ENCODE measurements at regions not wholly inside any gene's neighbourhood (a gene's known extent, or its start where the extent isn't known, plus 50 kb on each side); places are given as distances from the start of the nearest gene placed in this dataset.
"Not testable (repeated sequence)": the region's sequence is repeated elsewhere in the genome, so short reads cannot be mapped to it uniquely, and the experiment has no call there.

DNA sequence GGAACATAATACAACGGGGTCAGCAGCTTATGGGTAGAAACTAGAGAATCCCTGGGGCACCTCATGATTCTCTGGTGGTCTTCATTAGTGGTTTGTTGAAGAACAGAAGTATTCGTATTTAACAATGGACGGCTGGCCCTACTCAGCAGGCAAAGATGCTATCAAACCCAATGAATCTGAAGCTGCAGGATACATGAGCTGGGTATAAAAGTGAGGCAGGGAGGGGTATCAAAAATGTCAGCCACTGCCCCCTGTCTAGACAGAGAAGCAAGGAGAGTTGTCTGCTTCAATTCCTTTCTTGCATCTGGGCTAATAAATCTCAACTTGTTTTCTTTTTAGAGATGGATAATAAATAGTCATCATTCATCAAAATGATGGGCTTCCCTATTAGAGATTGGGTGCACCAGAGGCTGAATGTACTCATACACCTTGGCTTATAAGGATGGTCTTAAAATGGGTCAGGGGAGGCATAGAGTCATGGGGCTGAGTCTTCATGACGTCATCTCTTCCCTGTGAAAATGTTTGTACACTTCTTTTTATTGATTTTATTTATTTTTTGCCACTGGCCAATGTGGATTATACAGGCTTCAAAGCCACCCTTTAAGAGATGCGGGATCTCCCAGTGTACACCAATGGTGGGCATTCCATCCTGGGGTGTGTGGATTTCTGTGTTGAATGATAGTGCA is 259.5 kb downstream of the SHOX start:
- no peak for DNase-seq

DNA sequence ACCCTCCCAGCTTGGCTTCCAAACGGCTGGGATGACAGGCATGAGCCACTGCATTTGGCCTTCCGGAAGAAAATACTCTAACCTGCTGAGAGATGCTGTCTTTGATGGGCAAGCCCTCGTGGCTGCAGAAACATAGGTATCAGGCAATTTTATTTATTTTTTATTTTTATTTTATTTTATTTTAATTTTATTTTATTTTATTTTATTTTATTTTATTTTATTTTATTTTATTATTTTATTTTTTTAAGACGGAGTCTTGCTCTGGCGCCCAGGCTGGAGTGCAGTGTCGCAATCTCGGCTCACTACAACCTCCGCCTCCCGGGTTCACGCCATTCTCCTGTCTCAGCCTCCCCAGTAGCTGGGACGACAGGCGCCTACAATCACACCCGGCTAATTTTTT is 257.1 kb downstream of the SHOX start:
- DNase-seq, result not testable (repeated sequence)

DNA sequence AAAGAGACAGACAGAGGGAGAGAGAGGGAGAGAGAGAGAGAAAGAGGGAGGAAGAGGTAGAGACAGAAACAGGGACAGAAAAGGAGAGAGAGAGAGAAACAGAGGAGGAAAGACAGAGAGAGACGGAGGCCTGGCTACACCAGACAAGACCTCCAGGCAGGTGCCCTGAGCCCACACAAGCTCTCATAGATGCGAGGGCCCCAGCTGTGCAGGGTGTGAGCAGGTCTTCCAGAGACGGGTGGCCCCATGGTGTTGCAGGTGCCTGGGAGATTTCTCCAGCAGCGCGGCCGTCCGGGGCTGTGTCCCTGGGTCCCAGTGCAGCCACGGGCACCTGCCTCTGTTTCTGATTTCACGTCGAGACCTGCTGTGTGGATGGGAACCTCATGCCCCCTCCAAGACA is 253.0 kb downstream of the SHOX start:
- no peak for DNase-seq

DNA sequence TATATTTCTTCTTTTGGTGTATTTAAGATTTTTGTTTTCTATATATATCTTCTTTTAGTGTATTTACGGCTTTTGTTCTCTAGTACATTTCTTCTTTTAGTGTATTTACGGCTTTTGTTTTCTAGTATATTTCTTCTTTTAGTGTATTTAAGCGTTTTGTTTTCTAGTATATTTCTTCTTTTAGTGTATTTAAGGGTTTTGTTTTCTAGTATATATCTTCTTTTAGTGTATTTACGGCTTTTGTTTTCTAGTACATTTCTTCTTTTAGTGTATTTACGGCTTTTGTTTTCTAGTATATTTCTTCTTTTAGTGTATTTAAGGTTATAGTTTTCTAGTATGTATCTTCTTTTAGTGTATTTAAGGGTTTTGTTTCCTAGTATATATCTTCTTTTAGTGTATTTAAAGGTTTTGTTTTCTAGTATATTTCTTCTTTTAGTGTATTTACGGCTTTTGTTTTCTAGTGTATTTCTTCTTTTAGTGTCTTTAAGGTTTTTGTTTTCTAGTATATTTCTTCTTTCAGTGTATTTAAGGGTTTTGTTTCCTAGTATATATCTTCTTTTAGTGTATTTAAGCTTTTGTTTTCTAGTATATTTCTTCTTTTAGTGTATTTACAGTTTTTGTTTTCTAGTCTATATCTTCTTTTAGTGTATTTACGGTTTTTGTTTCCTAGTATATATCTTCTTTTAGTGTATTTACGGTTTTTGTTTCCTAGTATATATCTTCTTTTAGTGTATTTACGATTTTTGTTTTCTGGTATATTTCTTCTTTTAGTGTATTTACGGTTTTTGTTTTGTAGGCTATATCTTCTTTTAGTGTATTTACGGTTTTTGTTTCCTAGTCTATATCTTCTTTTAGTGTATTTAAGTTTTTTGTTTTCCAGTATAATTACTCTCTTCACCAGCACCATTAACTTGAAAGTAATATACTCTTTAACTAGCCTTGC is 249.4 kb downstream of the SHOX start:
- DNase-seq, result not testable (repeated sequence)

DNA sequence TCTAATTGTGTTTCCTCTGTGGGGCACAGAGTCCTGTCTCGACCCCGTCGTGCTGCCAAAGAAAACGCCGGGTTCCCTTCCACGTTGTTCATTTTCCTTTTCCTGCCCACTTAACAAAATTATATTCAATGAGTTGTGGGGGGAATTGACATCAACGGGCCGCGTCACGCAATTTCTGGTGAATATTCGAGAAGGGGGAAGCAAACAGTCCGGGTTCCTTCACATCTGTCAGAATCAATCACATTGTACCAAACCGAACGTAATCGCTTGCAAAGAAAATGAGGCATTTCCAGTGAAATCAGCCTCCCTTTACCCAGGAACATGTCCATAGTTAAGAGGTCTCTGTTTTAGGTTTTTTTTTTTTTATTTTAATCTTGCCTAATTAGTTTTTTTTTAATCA is 243.5 kb downstream of the SHOX start:
- no peak for DNase-seq

DNA sequence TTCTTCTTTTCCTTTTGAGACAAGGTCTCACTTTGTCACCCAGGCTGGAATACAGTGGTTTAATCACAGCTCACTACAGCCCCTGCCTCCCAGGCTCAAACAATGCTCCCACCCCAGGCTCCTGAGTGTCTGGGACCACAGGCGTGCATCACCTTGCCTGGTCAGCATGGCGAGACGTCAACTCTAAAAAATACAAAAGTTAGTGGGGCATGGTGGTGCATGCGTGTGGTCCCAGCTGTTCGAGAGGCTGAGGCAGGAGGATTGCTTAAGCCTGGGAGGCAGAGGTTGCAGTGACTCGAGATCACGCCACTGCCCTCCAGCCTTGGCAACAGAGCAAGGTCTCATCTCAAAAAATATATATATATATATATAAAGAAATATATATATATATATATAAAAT is 242.4 kb downstream of the SHOX start:
- no peak for DNase-seq

DNA sequence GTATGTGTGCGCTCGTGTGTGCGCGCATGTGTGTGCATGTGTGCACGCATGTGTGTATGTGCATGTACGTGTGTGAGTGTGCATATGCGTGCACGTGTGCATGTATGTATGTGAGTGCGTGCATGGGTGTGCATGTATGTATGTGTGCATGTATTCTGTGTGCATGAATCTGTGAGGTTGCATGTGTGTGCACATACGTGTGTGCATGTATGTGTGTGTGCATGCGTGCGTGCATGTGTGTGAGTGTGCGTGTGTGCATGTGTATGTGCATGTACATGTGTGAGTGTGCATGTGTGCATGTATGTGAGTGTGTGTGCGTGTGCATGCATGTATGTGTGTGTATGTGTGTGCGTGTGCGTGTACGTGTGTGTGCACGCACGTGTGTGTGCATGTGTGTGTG is 241.5 kb downstream of the SHOX start:
- no peak for DNase-seq

DNA sequence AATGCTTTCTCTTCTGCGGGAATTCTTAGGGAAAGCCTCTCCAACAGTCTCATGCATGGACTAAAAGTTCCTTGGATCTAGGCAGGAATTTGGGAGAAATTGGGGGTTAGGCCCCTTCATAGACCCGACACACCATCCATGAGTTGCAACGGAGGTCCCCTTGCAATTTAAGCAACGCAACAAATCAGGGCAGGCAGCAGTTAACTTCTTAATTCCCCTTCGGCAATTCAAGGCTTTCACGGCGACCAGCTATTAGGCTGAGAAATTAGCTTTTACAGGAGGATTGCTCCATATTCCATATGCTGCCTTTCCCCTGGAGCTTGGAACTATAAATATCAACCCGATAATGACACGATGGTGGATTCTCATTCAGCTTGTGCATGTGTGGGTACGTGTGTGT is 241.0 kb downstream of the SHOX start:
- DNase-seq, result no peak

DNA sequence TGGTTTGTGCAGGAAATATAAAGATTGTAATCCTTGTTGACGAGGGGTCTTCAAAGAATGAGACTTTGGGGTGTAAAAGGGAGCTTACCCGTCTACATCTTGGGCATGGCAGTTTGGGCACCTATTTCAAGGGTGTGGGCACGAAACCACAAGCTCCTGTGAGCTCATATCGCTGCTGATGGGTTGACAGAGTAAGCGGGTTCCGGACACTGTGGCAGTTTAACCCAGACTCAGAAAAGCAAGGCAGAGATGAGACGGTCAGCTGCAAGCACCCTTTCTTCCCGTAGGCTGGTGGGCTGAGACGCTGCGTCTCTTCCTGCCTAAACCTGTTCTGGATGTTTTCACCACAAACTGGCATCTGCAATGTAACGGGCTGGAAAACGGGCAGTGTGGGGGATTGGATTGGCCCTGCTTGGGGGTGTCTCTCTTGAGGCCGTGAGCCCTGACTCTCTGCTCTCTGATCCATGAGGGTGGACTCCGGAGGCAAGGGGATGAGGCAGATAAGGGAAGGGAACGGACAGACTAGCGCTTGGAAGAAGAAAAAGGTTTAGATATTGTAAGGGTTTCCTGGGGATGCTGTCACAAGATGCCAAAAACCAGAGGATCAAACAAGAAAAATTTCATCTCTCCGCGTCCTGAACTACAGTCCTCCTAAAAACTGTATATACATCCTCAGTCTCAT is 237.5 kb downstream of the SHOX start:
- no peak for DNase-seq

DNA sequence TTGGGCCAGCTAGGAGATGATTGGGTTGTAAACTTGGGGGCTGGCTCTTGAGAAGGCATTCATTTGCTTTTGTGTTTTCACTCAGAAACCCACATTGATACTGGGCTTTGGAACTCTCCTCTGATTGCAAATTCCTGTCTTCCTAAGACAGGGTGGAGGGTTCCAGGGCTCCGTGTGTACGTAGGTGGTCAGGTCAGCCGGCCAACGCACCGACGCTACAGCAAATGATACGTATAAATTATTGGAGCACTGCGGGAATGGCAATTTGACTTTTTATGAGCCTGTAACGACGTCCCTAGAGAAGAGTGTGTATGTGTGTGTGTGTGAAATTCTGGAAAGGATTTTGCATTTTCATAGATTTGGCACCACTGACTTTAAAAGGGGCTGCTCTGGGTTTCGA is 236.9 kb downstream of the SHOX start:
- no peak for DNase-seq

DNA sequence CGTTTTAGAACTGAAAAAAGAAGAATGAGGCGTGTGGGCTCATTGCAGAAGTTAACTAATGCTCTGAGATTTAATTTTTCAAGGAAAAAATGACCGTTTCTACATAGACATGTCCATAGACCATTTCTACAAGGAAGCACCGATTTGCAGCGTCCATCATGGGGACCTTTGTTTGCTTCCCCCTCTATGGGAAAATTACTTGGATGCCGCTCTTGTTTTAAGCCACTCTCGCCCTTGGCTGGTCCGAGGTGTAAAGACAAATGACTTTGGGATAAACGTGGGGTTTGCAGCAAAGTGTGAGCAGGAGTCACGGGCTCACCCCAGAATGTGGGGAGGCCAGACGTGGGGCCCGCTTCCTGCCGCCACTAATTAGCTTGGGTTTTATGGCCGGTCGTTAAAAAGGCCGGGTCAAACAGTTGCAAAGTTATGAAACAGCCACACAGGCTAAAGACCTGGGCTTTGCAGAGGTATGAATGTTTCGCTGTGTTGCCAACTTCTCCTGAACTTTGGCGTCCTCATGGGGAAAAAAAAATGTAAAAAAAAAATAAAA is 235.9 kb downstream of the SHOX start:
- DNase-seq, result no peak

DNA sequence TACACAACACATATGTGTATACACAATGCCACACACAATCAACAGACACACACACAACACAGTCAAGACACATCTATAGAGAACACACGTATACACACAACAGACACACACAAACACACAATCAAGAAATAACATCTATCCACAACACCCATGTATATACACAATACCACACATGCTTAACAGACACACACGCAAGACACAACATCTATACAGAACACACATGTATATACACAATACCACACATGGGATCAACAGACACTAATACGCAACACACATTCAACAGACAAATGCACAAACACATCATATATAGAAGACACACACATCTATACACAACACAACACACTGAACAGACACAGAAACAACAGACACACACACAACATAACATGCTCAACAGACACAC is 234.8 kb downstream of the SHOX start:
- no peak for DNase-seq

DNA sequence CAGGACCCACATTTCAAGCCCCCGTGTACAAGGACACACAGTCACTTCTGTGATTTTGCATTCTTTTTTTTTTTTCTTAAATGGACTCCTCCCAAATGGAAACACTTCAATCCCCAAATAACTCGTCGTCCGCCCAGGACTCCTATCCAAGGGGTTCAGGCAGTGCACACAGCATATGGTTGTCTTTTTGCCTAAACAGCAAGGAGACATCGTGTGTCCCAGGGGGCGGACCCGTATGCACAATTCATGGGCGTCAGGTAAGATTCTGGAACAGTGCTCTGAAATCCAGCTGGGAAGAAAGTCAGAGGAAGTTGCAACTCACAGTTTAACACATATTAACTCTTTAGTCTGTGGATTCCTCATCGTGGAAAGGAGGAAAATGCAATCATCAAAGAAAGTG is 231.3 kb downstream of the SHOX start:
- no peak for DNase-seq

DNA sequence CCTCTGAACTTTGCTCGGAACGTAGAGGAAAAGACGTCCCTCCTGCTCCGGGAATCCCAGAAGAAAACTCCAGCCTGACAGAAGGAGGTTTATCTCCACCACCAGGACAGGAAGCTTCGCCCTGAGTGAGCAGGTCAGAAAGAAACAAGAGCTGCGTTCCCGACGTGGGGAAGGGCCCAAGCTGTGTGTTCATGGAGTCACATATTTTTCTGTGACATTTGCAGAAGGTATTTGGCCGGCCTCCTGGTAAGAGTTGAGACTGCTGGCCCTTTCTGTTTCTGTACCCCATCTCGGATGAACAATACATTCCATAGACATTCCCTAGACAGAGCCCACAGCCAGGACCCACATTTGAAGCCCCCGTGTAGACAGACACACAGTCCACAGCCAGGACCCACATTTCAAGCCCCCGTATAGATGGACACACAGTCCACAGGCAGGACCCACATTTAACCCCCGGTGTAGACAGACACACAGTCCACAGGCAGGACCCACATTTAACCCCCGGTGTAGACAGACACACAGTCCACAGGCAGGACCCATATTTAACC is 230.8 kb downstream of the SHOX start:
- no peak for DNase-seq

DNA sequence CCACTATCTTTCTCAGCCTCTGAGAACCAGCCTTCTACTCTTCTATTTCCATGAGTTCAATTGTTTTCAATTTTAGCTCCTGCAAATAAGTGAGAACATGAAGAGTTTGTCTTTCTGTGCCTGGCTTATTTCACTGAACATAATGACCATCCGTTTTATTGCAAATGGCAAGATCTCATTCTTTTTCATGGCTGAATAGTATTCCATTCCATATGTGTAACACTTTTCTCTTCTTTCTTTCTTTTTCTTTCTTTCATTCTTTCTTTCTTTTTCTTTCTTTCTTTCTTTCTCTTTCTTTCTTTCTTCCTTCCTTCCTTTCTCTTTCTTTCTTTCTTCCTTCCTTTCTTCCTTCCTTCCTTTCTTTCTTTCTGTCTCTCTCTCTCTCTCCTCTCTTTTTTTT is 228.7 kb downstream of the SHOX start:
- no peak for DNase-seq

DNA sequence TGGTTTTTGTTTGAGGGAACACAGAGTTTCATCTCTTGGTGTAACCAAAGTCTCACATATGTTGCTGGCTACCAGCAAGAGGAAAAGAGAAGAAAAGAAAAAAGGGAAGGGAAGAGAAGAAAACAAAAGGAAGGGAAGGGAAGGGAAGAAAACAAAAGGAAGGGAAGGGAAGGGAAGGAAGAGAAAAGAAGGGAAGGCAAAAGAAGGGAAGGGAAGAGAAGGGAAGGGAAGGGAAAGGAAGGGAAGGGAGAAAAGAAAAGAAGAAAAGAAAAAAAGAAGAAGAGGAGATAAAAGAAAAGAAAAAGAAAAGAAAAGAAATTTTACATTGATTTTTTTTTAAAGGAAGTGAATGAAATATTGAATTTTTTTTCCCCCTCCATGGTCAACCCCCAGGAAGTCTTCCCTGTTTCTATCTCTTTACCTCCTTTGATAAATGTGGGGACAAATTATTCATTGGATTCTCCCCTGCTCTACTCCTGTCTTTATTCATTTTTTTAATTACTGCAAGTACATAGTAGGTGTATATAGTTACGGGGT is 228.0 kb downstream of the SHOX start:
- DNase-seq, result no peak

DNA sequence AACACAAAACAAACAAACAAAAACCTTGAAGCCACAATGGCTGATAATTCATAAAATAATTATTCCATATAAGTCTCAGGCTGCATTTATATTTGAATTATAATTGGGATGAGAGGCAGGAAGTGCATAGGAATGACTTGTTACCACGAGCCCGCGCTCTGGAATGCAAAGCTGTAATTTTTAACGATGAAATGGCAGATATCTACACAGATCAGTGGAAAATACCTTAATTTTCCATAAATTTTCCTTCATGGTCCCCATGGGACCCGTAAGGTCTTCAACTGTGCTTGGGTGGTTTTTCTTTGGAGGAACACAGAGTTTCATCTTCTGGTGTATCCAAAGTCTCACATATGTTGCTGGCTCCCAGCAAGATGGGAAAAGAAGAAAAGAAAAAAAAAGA is 226.8 kb downstream of the SHOX start:
- no peak for DNase-seq

DNA sequence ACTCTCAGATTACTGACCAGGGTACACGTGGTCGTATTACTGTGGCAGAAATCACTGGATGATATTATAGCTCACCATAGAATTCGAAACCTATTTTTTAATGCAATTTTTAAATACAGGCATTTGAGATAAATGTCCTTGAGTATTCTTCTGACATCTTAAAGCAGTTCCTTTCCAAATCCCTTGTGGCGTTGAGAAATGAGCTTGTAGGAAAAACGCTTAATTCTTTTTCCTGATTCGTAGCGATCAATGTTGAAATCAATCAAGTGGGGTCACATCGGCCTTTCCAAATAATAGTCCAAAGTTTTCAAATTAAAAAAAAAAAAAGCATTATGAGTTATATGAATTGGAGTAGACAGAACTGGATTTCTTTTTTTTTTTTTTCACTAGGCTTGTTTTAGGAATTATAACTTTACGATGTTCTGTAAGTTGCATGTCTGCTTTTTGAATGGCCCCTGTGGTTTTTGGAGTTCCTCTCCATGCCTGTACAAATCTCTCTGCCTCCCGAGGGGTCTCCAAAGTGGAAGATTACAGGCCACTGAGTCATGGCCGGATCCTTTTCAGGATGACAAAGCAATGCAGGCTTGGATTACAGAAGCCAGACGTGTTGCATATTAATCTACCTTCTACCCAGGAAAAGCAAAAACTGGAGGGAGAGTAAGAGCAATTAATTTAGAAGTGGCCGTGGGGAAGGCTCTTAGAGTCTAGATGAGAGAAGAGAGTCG is 226.1 kb downstream of the SHOX start:
- DNase-seq, result no peak

DNA sequence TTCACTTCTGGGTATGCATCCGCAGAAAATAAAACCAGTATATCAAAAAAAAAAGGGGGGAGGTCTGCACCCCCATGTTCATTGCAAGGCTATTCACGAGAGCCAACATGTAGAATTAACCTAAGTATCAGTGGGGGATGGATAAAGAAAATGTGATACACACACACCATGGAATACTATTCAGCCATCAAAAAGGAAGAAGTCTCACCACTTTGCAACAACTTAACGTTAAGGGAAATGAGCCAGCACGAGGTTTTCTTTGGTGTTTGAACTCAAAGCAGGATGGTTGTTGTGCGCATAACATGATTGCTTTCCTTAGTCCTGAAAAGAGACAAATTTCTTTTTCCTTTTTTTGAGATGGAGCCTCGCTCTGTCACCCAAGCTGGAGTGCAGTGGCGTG is 222.7 kb downstream of the SHOX start:
- DNase-seq, result no peak

DNA sequence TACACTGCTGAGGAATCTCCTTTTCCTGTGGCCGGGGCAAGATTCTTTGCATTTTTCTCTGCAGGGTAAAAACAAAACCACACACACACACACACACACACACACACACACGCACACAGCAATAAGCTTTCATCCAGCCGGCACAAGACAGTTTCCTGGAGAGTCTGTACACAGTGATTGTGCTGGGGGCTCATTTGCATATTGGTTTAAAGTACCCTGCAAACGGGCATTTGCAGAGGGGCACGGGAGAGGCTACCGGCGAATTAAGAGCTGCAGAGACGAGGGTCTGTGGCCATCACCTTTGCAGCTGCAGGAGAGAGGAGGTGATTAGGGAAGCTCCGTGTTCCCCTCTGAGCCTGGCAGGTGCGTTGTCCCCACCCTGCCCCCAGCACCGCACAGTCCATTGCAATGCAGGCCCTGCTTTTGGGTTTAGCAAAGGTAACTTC is 219.9 kb downstream of the SHOX start:
- no peak for DNase-seq

DNA sequence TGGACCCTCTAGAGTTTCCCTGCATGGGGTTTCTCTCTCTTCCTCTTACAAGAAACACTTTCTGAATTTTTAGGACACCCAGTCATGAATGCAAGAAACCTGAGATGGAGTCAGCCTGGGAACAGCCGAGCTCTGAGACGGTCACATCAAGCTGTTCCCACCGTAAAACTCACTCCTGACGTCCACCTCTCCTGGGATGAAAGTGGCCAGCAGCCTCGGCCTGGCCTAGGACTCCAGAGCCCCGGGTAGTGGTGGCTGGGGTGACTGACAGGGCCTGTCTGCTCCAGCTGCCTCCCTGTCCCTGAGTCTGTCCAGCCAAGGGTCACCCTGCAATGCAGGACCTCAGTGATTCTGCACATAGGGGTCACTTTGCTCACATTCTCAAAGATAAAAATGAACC is 217.8 kb downstream of the SHOX start:
- no peak for DNase-seq

DNA sequence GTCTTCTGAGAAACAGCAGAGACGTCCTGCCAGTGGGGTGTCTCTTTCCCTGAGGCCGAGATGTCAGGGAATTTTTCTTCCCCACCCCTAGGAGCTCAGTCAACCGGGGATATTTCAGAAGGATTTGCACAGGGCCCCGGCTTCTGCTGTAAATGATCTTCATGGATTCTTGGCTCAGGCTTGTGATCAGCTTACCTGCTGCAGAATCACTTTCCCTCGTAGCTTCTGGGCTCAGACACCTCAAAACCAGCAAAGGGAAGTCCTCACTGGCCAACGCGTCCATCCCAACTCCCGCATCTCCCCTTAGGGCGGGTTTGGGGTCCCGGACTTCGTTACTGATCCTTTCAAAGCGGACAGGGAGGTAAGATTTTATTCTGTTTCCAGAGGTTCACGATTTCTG is 212.7 kb downstream of the SHOX start:
- no peak for DNase-seq
